ENCODE measurements at regions not wholly inside any gene's neighbourhood (a gene's known extent, or its start where the extent isn't known, plus 50 kb on each side); places are given as distances from the start of the nearest gene placed in this dataset.

DNA sequence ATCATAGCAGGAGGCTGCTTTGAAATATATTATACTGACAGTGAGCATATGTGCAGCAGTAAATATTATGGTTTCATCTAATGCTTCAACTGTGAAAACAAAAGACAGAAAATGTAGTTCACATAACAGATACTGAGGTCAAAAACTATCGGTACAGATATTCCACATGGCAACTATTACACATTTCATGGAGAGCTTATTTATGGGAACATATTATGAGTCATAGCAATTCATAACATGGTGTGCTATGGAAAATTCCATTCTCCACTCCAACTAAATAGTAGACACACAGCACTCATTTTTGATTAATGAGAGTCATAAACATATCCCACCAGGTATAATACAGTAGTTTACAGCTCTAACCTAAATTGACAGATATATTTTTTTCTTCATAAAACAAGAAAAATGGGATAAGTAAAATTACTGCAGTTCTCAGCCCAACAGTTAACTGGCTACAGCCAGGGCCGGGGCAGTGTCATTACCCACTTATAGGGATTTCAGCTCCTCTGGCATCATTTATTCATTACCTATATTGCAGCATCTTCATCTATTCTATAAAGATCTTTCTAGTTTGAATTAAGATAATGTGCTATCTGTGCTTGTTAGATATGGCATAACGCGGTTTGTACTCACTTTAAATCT lies 475.6 kb upstream of the KLF6 start:
- ATAC-seq, result no peak
- BruUV-seq (replicated peaks), result no TSS peak
- in situ Hi-C loops (cut with MboI), result no loop called here
- TF ChIP-seq KLF13 (tag; IDR thresholded peaks at IDR 0.05; ENCODE audit: borderline replicate concordance, low read depth), result no peak
- no peak for TF ChIP-seq SIN3B (IDR thresholded peaks at IDR 0.05; ENCODE audit: low read depth)
- no peak for TF ChIP-seq FOSL1 (tag; conservative IDR thresholded peaks at IDR 0.05)
- no peak for TF ChIP-seq SNIP1 (IDR thresholded peaks at IDR 0.05; ENCODE audit: low read depth)
- TF ChIP-seq KDM4B (IDR thresholded peaks at IDR 0.05; ENCODE audit: borderline replicate concordance in 2 of 2, low read depth in 1 of 2), result no peak
- TF ChIP-seq, protein P1, sequence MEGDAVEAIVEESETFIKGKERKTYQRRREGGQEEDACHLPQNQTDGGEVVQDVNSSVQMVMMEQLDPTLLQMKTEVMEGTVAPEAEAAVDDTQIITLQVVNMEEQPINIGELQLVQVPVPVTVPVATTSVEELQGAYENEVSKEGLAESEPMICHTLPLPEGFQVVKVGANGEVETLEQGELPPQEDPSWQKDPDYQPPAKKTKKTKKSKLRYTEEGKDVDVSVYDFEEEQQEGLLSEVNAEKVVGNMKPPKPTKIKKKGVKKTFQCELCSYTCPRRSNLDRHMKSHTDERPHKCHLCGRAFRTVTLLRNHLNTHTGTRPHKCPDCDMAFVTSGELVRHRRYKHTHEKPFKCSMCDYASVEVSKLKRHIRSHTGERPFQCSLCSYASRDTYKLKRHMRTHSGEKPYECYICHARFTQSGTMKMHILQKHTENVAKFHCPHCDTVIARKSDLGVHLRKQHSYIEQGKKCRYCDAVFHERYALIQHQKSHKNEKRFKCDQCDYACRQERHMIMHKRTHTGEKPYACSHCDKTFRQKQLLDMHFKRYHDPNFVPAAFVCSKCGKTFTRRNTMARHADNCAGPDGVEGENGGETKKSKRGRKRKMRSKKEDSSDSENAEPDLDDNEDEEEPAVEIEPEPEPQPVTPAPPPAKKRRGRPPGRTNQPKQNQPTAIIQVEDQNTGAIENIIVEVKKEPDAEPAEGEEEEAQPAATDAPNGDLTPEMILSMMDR (IDR thresholded peaks at IDR 0.05 in 2 of 3, conservative IDR thresholded peaks at IDR 0.05 in 1 of 3; ENCODE audit: insufficient read depth in 2 of 3, low read depth in 1 of 3, low read length in 3 of 3), result no peak
- TF ChIP-seq ETS2 (tag; IDR thresholded peaks at IDR 0.05; ENCODE audit: borderline replicate concordance, poor library complexity, severe bottlenecking), result no peak
- TF ChIP-seq, protein P2, sequence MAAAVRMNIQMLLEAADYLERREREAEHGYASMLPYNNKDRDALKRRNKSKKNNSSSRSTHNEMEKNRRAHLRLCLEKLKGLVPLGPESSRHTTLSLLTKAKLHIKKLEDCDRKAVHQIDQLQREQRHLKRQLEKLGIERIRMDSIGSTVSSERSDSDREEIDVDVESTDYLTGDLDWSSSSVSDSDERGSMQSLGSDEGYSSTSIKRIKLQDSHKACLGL (CRISPR knock-in tag; IDR thresholded peaks at IDR 0.05; ENCODE audit: borderline replicate concordance, poor library complexity, severe bottlenecking), result no peak
- Histone ChIP-seq H3K4me2 (ENCODE audit: insufficient read depth, low read length) (no peak overlapping the region), H3K27me3 (ENCODE audit: control insufficient read depth in 2 of 2, insufficient read depth in 2 of 2, low read length in 2 of 2) (peaks cover 2 to 14% of the 10 kb centered on the region in 2 experiments; a peak in 2 of 5 replicates), H3K4me1 (replicated peaks in 1 of 2; ENCODE audit: control insufficient read depth in 2 of 2, insufficient read depth in 2 of 2, low read length in 2 of 2) (no peaks in the 10 kb centered on the region), H3K9me3 (replicated peaks; ENCODE audit: control insufficient read depth, insufficient read depth, low read depth, low read length) (no peaks in the 10 kb centered on the region), H3K9me1 (ENCODE audit: control insufficient read depth, insufficient read depth, low read length) (no peaks in the 10 kb centered on the region), H3K79me2 (ENCODE audit: control insufficient read depth, insufficient read depth, low read length) (no peaks in the 10 kb centered on the region), H2AFZ (ENCODE audit: low read depth, low read length) (no peak overlapping the region), H3K36me3 (ENCODE audit: control insufficient read depth, insufficient read depth, low read length) (no peaks in the 10 kb centered on the region), H3K27ac (ENCODE audit: extremely low read depth, low read depth, low read length) (no peak overlapping the region), H3K9ac (ENCODE audit: insufficient read depth in 1 of 2, low read depth in 2 of 2, low read length in 2 of 2) (no peak overlapping the region), H3K4me3 (no peak overlapping the region), H4K20me1 (replicated peaks; ENCODE audit: control insufficient read depth, insufficient read depth, low read length) (no peaks in the 10 kb centered on the region)
- WGBS (ENCODE audit: insufficient coverage, low coverage, missing lambda C conversion rate), result 0% methylated on average over 4 of the region's 4 CpGs
- POLR2A ChIA-PET, result no interaction called here
- DNase-seq (ENCODE audit: extremely low read depth in 1 of 4, low spot score in 3 of 4), result no peak
- CTCF ChIA-PET (ENCODE audit: low intra/inter-chr PET ratio), result no interaction called here
- no peak for FAIRE-seq
- intact Hi-C loops (cut with micrococcal nuclease), result no loop called here

All from K562 (cell line).